HG03432 (cell line): ENCODE measurements at regions not wholly inside any gene's neighbourhood (a gene's known extent, or its start where the extent isn't known, plus 50 kb on each side); places are given as distances from the start of the nearest gene placed in this dataset.

Source experiments
- ATAC-seq: cut with Tn5 transposase; IDR thresholded peaks from one replicate; pipeline ENCODE4 v1.9.1; 2021; ENCODE audit warnings: mild to moderate bottlenecking, moderate library complexity; ENCODE audit not compliant: unreplicated experiment

DNA sequence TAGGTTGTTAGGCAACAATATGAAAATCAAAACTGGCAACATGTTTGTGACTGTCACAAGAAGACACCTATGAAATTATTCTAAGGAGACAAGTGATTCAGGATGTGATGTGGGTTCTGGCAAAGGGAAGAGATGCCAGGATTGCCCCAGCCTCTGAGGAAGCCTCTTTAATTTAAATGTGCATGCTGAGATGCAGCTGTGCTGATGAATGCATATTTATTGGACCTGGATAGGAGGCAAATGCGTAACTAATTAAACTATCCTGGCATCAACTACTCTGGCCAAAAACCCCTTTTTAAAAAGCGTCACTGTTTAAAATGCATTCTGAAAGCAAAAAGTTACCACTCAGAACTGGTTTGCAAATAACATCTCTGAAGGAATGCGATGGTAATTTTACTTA lies 176.5 kb upstream of the DPH6 start:
- no peak for ATAC-seq

- ATAC-seq = no peak
Measured at GRCh38 chr15:35723120-35723847, 177.3 kb upstream of the DPH6 start.

GRCh38 chr15:35723852-35724251 lies 177.9 kb upstream of the DPH6 start:
- no peak for ATAC-seq

DNA sequence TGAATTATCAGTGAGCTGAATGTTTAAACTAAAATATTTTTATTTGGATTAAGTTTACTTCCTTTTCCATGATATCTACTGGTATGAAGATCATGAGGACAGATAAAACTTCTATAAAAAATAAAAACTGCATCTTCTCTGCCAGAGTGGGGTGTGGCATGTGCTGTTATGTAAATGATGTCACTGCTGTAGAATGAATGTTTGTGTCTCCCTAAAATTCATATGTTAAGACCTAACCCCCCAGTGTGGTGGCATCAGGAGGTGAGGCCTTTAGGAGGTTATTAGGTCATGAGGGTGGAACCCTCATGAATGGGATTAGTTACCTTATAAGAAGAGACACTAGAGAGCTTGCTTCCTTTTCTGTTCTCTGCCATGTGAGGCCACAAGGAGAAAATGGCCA lies 178.7 kb upstream of the DPH6 start:
- ATAC-seq = no peak

DNA sequence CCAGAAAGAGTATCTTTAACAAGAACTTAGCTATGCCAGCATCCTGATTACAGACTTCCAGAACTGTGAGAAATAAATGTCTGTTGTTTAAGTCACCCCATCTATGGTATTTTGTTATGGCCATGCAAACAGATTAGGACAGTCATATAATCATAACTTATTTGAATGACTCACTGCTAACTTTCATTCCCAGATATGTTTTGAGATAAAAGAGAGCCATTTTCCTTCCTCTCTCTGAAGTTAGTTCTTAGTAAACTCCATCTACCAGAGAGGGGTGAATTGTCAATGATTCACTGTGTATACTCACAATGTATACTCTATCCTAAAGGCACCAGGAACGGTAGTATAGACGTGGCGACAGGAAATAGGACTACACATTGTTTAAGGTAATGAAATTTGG lies 179.4 kb upstream of the DPH6 start:
- ATAC-seq = no peak

DNA sequence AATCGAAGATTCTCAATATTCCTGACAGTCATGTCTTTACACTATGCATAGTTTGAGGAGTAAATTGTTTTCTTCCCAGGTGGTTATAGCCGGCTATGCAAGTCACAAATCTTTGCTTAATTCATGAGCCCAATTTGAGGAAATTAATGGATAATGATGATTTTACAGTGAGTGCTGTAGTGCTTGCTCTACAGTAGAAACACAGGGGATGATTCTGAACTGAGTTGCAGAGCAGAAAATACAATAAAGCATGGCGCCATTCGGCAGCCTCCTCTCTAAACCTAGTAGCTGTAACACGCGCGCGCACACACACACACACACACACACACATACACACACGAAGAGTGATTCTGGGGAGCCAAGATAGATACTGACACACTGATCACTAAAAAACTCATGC lies 181.7 kb upstream of the DPH6 start:
- no peak for ATAC-seq

- ATAC-seq = no peak
Measured at GRCh38 chr15:35728219-35728940, 182.4 kb upstream of the DPH6 start.

- ATAC-seq = no peak
Measured at GRCh38 chr15:35736150-35736549, 190.2 kb upstream of the DPH6 start.

GRCh38 chr15:35737441-35737840 lies 191.5 kb upstream of the DPH6 start:
- no peak for ATAC-seq

- no peak for ATAC-seq
Measured at GRCh38 chr15:35738370-35738769, 192.4 kb upstream of the DPH6 start.

- no peak for ATAC-seq
Measured at GRCh38 chr15:35740761-35741160, 194.8 kb upstream of the DPH6 start.

- ATAC-seq = no peak
Measured at GRCh38 chr15:35741395-35741794, 195.4 kb upstream of the DPH6 start.

DNA sequence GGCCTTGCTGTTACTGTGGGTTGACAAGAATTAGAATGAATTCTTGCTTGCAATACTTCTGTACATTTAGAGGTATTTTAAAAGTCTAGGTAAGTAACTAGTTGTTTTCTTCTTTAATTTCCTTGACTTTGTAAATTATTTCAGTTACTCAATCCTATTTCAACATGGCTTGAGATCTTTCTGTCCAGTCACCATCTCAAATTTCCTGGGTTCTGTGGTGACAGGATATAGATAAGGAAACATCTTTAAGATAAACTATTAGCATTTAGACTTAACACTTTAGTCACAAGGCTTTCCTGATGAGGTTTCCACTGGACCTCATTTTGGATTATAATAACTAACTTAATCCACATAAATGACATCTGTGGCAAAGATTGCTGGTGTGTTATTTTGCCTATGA lies 195.9 kb upstream of the DPH6 start:
- no peak for ATAC-seq

- ATAC-seq = no peak
Measured at GRCh38 chr15:35743321-35743720, 197.4 kb upstream of the DPH6 start.

- ATAC-seq = no peak
Measured at GRCh38 chr15:35746121-35746520, 200.2 kb upstream of the DPH6 start.

- no peak for ATAC-seq
Measured at GRCh38 chr15:35748105-35748504, 202.1 kb upstream of the DPH6 start.

DNA sequence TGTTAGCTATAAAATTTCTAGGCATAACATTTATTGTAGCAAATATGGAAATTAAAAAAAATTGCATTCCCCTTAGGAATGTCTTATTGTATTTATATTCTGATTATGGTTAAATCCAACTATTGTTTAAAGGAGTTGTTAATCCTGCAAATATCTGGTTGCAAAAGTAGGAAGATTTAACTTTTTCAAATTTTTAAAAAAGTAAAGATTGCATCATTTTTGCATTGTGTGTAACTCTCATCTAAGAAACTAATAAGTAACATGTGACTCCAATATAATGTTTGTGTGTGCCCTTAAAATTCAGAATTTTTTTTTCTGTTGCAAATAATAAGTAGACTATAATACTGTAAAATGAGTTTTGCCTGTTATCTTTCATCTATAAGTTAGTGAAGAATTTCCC lies 204.1 kb upstream of the DPH6 start:
- ATAC-seq = no peak

DNA sequence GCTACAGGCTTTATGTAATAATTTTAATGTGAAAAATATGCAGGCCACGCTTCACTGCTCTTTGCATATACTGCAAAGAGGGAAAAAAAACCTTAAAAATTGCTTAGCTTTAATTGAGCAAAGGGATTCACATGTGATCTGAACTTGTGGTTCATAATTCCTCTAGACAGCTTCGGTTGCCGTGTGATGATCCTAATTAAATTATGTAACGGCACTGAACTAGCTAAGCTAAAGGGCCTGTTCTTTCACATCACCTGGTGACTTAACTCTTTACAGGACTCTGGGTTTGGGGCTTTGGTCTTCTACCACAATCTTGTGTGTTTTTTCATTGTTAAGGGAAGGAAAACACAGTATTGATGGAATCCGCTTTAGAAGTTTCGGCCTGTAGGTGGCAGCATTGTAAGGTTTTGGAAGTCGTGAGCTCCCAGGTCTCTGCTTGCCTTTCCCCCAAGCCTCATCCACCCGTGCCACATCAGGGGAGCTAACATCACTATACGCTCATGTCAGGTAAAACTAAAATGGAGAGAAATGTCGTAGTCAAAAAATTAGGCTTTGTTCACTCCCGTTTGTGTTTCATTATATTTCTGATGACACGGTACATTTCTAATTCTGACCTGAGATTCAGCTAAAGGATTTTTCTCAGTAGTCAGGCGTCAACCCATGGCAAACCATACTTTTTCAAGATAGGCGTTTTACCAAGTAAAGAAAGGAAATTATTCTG lies 205.6 kb upstream of the DPH6 start:
- ATAC-seq = peak; percentile 76

DNA sequence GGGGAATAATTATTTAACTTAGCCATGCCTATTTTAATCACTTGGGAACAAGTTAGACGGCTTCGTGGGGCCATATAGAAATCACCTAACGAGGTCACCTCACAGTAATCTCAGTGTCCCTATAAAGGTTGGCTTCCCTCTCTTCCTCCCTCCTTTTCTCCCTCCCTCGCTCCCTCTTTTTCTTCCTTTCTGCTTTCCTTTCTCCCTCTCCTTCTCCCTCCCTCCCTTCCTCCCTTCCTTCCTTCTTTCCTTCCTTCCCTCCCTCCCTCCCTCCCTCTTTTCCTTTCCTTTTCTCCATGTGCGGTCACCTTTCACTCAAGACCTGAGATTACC lies 206.1 kb upstream of the DPH6 start:
- ATAC-seq = no peak

- no peak for ATAC-seq
Measured at GRCh38 chr15:35753486-35753885, 207.5 kb upstream of the DPH6 start.

GRCh38 chr15:35755237-35755802 lies 209.4 kb upstream of the DPH6 start:
- ATAC-seq = no peak

GRCh38 chr15:35756623-35757022 lies 210.7 kb upstream of the DPH6 start:
- no peak for ATAC-seq
